Keratinocyte (primary cell): ENCODE measurements at regions not wholly inside any gene's neighbourhood (a gene's known extent, or its start where the extent isn't known, plus 50 kb on each side); places are given as distances from the start of the nearest gene placed in this dataset.

ENCODE experiments used
- CTCF ChIP-seq, 3 experiments: IDR thresholded peaks in 1 of 3; conservative IDR thresholded peaks in 1 of 3; optimal IDR thresholded peaks in 1 of 3; 2 replicates in 2 of 3; 3 replicates in 1 of 3; pipeline versions ENCODE3 to v1.5.1; 2011; ENCODE audit warnings: low read length in 3 of 3, mild to moderate bottlenecking in 3 of 3, moderate library complexity in 2 of 3, control low read depth in 1 of 3, inconsistent platforms in 1 of 3; ENCODE audit not compliant: insufficient read depth in 2 of 3; ENCODE audit errors: extremely low read depth in 1 of 3
- EZH2 ChIP-seq: IDR thresholded peaks from one replicate; pipeline ENCODE4 v1.6.1; 2012; ENCODE audit warnings: inconsistent platforms, mild to moderate bottlenecking, low read length, moderate library complexity

- TF ChIP-seq CTCF (optimal IDR thresholded peaks at IDR 0.05 in 1 of 3, IDR thresholded peaks at IDR 0.05 in 1 of 3, conservative IDR thresholded peaks at IDR 0.05 in 1 of 3; ENCODE audit: extremely low read depth in 1 of 3, insufficient read depth in 2 of 3, low read length in 3 of 3) (no peak), EZH2 (no peak)
These were observed 157.8 kb downstream of the CCDC34 start for GRCh38 chr11:27205250-27205649.
